GM18868 (cell line): ENCODE measurements at regions not wholly inside any gene's neighbourhood (a gene's known extent, or its start where the extent isn't known, plus 50 kb on each side); places are given as distances from the start of the nearest gene placed in this dataset.
"Not testable (repeated sequence)": the region's sequence is repeated elsewhere in the genome, so short reads cannot be mapped to it uniquely, and the experiment has no call there.

Experiments used
- ATAC-seq: cut with Tn5 transposase; IDR thresholded peaks from one replicate; pipeline ENCODE4 v1.9.1; 2021; ENCODE audit warnings: mild to moderate bottlenecking, moderate library complexity; ENCODE audit not compliant: unreplicated experiment

GRCh38 chr7:41579961-41580935, 122.6 kb downstream of the INHBA start:
- no peak for ATAC-seq

GRCh38 chr7:41578700-41579099, 124.2 kb downstream of the INHBA start:
- no peak for ATAC-seq

- no peak for ATAC-seq
Observed at GRCh38 chr7:41576166-41576565, 126.7 kb downstream of the INHBA start.

GRCh38 chr7:41574377-41574776, 128.5 kb downstream of the INHBA start:
- no peak for ATAC-seq

- no peak for ATAC-seq
Observed at GRCh38 chr7:41573862-41574261, 129.0 kb downstream of the INHBA start.

- no peak for ATAC-seq
Observed at GRCh38 chr7:41573443-41573842, 129.4 kb downstream of the INHBA start.

GRCh38 chr7:41573015-41573414, 129.9 kb downstream of the INHBA start:
- ATAC-seq, result no peak

- ATAC-seq, result no peak
Observed at GRCh38 chr7:41571573-41571972, 131.3 kb downstream of the INHBA start.

GRCh38 chr7:41570766-41571165, 132.1 kb downstream of the INHBA start:
- ATAC-seq, result no peak

- ATAC-seq, result no peak
Observed at GRCh38 chr7:41568135-41568534, 134.8 kb downstream of the INHBA start.

- no peak for ATAC-seq
Observed at GRCh38 chr7:41567731-41568114, 135.2 kb downstream of the INHBA start.

- ATAC-seq, result no peak
Observed at GRCh38 chr7:41567031-41567730, 135.7 kb downstream of the INHBA start.

- no peak for ATAC-seq
Observed at GRCh38 chr7:41566581-41566980, 136.3 kb downstream of the INHBA start.

GRCh38 chr7:41565655-41566054, 137.2 kb downstream of the INHBA start:
- no peak for ATAC-seq

- ATAC-seq, result no peak
Observed at GRCh38 chr7:41559426-41559825, 143.5 kb downstream of the INHBA start.

- no peak for ATAC-seq
Observed at GRCh38 chr7:41554481-41554880, 148.4 kb downstream of the INHBA start.

GRCh38 chr7:41550046-41550445, 152.8 kb downstream of the INHBA start:
- ATAC-seq, result not testable (repeated sequence)

GRCh38 chr7:41544241-41544640, 158.6 kb downstream of the INHBA start:
- ATAC-seq, result no peak

GRCh38 chr7:41540601-41541000, 162.3 kb downstream of the INHBA start:
- no peak for ATAC-seq

GRCh38 chr7:41538810-41539724, 163.8 kb downstream of the INHBA start:
- ATAC-seq, result no peak
